ENCODE measurements at regions not wholly inside any gene's neighbourhood (a gene's known extent, or its start where the extent isn't known, plus 50 kb on each side); places are given as distances from the start of the nearest gene placed in this dataset.
"Not testable (repeated sequence)": the region's sequence is repeated elsewhere in the genome, so short reads cannot be mapped to it uniquely, and the experiment has no call there.

- DNase-seq (ENCODE audit: low read depth), result no peak
Observed at GRCh38 chr4:66929748-66930147, 615.6 kb downstream of the CENPC start.

GRCh38 chr4:66928881-66929280 lies 616.4 kb downstream of the CENPC start:
- DNase-seq (ENCODE audit: low read depth), result not testable (repeated sequence)

GRCh38 chr4:66927937-66928336 lies 617.4 kb downstream of the CENPC start:
- DNase-seq (ENCODE audit: low read depth), result no peak

GRCh38 chr4:66926687-66927086 lies 618.6 kb downstream of the CENPC start:
- DNase-seq (ENCODE audit: low read depth), result no peak

- no peak for DNase-seq (ENCODE audit: low read depth)
Observed at GRCh38 chr4:66923081-66923865, 622.0 kb downstream of the CENPC start.

GRCh38 chr4:66921433-66921832 lies 623.9 kb downstream of the CENPC start:
- no peak for DNase-seq (ENCODE audit: low read depth)

- no peak for DNase-seq (ENCODE audit: low read depth)
Observed at GRCh38 chr4:66920514-66920913, 624.8 kb downstream of the CENPC start.

GRCh38 chr4:66911880-66912279 lies 633.4 kb downstream of the CENPC start:
- DNase-seq (ENCODE audit: low read depth), result peak; percentile 40

GRCh38 chr4:66906314-66906713 lies 639.0 kb downstream of the CENPC start:
- DNase-seq (ENCODE audit: low read depth), result no peak

- no peak for DNase-seq (ENCODE audit: low read depth)
Observed at GRCh38 chr4:66899422-66900065, 645.8 kb downstream of the CENPC start.

GRCh38 chr4:66893807-66894206 lies 651.5 kb downstream of the CENPC start:
- no peak for DNase-seq (ENCODE audit: low read depth)

GRCh38 chr4:66887061-66887460 lies 658.2 kb downstream of the CENPC start:
- no peak for DNase-seq (ENCODE audit: low read depth)

- no peak for DNase-seq (ENCODE audit: low read depth)
Observed at GRCh38 chr4:66885501-66886165, 659.7 kb downstream of the CENPC start.

- DNase-seq (ENCODE audit: low read depth), result no peak
Observed at GRCh38 chr4:66876946-66877345, 668.4 kb downstream of the CENPC start.

- DNase-seq (ENCODE audit: low read depth), result no peak
Observed at GRCh38 chr4:66872661-66873060, 672.6 kb downstream of the CENPC start.

GRCh38 chr4:66863481-66863880 lies 681.8 kb downstream of the CENPC start:
- DNase-seq (ENCODE audit: low read depth), result no peak

GRCh38 chr4:66855956-66856355 lies 689.3 kb downstream of the CENPC start:
- peak; percentile 3 for DNase-seq (ENCODE audit: low read depth)

GRCh38 chr4:66853845-66854244 lies 691.5 kb downstream of the CENPC start:
- DNase-seq (ENCODE audit: low read depth), result no peak

GRCh38 chr4:66852843-66853242 lies 692.5 kb downstream of the CENPC start:
- DNase-seq (ENCODE audit: low read depth), result no peak

- DNase-seq (ENCODE audit: low read depth), result no peak
Observed at GRCh38 chr4:66849596-66849995, 695.7 kb downstream of the CENPC start.

- DNase-seq (ENCODE audit: low read depth), result no peak
Observed at GRCh38 chr4:66842724-66843088, 702.6 kb downstream of the CENPC start.

GRCh38 chr4:66842026-66842723 lies 703.1 kb downstream of the CENPC start:
- DNase-seq (ENCODE audit: low read depth), result no peak
